ENCODE measurements at regions not wholly inside any gene's neighbourhood (a gene's known extent, or its start where the extent isn't known, plus 50 kb on each side); places are given as distances from the start of the nearest gene placed in this dataset.

DNA sequence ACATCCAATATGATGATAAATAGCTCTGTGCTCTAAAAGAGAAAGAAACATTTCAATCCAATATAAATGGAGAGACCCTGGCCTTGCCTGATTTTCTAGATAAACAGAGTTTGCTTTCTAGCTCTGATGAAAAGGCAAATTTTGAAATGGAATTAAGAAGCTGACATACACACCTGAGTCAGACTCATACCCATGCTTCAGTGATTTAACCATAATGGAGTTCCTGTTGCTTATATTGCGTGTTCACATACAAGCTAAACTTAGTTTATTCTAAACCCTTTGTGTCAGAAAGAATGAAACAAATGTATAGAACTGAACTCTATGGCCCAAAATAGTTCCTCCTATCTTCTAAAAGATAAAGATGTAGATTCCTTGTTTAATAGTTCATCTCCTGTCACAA, 760.8 kb upstream of the ARPP21 start:
- TF ChIP-seq, protein P1, sequence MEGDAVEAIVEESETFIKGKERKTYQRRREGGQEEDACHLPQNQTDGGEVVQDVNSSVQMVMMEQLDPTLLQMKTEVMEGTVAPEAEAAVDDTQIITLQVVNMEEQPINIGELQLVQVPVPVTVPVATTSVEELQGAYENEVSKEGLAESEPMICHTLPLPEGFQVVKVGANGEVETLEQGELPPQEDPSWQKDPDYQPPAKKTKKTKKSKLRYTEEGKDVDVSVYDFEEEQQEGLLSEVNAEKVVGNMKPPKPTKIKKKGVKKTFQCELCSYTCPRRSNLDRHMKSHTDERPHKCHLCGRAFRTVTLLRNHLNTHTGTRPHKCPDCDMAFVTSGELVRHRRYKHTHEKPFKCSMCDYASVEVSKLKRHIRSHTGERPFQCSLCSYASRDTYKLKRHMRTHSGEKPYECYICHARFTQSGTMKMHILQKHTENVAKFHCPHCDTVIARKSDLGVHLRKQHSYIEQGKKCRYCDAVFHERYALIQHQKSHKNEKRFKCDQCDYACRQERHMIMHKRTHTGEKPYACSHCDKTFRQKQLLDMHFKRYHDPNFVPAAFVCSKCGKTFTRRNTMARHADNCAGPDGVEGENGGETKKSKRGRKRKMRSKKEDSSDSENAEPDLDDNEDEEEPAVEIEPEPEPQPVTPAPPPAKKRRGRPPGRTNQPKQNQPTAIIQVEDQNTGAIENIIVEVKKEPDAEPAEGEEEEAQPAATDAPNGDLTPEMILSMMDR (IDR thresholded peaks at IDR 0.05): no peak
- TF ChIP-seq POLR2A (IDR thresholded peaks at IDR 0.05): no peak

Measured in esophagus squamous epithelium (tissue), 4 donors.